Uterus (tissue), 3 donors: ENCODE measurements at regions not wholly inside any gene's neighbourhood (a gene's known extent, or its start where the extent isn't known, plus 50 kb on each side); places are given as distances from the start of the nearest gene placed in this dataset.

Source experiments
- DNase-seq, 2 donors: peaks; one replicate each; pipeline ENCODE4 v3.0.0-alpha.2; 2019 to 2020
- H3K27ac ChIP-seq, 2 donors: fragments of 200-600 bp; sonication (generic); 1 replicate in 1 of 2; 2 replicates in 1 of 2; pipeline ENCODE4 v1.5.1; 2016 to 2018
- H3K27me3 ChIP-seq, 2 donors: fragments of 200-600 bp; sonication (generic); one replicate each; pipeline ENCODE4 v1.5.1; 2018 to 2019; ENCODE audit warnings: control low read depth in 1 of 2
- H3K36me3 ChIP-seq, 2 donors: fragments of 200-600 bp; sonication (generic); one replicate each; pipeline ENCODE4 v1.5.1; 2019; ENCODE audit warnings: control low read depth in 1 of 2
- H3K4me1 ChIP-seq, 2 donors: fragments of 200-600 bp; sonication (generic); one replicate each; pipeline ENCODE4 v1.5.1; 2018 to 2019; ENCODE audit warnings: control low read depth in 1 of 2
- H3K4me3 ChIP-seq, 2 donors: fragments of 200-600 bp; sonication (generic); 1 replicate in 1 of 2; 2 replicates in 1 of 2; pipeline ENCODE4 v1.5.1; 2018 to 2019; ENCODE audit warnings: mild to moderate bottlenecking in 1 of 2
- H3K9me3 ChIP-seq, 2 donors: fragments of 200-600 bp; sonication (generic); one replicate each; pipeline ENCODE4 v1.5.1; 2019; ENCODE audit warnings: control low read depth in 1 of 2
- CTCF ChIP-seq, 4 experiments: fragments of 200-600 bp in 2 of 4; fragments of 450-650 bp in 2 of 4; sonication (generic) in 2 of 4; IDR thresholded peaks; one replicate each; pipeline ENCODE4 v1.5.1; 2016 to 2019; ENCODE audit warnings: antibody characterized with exemption in 4 of 4, mild to moderate bottlenecking in 2 of 4, moderate library complexity in 1 of 4
- POLR2A ChIP-seq, 2 donors: fragments of 450-650 bp; IDR thresholded peaks; one replicate each; pipeline ENCODE4 v1.6.1; 2016; ENCODE audit warnings: antibody characterized with exemption in 2 of 2, mild to moderate bottlenecking in 1 of 2, moderate library complexity in 1 of 2
- intact Hi-C: fragments of 100-400 bp; cut with DNase I; formaldehyde crosslinking; loops from one replicate; pipeline ENCODE4 v1.15.1; 2023; ENCODE audit warnings: low total_unique reads
- donor health status: DM: yes; HTN: yes; CAD: no.

DNA sequence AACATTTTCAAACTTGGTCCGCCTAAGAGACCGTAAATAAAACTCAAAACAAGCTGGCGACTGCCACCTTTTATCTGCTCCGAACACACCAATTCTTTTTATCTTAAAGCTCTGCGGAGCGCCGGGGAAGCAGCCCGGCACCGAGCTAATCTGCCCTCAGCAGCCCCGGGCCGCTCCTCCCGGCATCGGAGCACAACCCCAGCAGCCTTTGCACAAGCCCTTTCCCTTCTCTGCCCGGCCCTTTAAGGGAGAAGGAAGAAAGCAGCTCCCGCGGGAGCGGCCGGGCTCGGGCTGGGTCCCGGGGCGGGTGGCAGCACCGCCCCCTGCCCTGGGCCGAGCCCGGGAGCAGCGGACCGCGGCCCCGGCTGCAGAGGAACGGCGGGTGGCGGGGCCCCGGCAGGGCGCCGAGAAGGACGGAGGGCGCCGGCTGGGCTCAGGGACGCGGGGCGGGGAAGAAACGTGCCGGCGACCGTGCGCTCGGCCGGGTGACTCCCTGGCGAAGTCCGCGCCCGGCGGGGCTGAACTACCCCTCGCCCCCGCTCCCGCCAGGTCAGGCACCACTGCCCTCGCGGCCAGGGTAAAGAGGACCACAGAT is 133.6 kb upstream of the C11orf58 start:
- intact Hi-C loops, result no loop called here
- TF ChIP-seq POLR2A (IDR thresholded peaks at IDR 0.05) (no peak), CTCF (IDR thresholded peaks at IDR 0.05) (no peak)
- Histone ChIP-seq H3K4me3 (peak overlapping the region; percentile 31 to 54), H3K9me3 (no peaks in the 10 kb centered on the region), H3K27ac (peak overlapping the region; percentile 65 to 67), H3K4me1 (peaks cover 0 to 9% of the 10 kb centered on the region in 2 donors), H3K36me3 (no peaks in the 10 kb centered on the region), H3K27me3 (peaks cover 9 to 30% of the 10 kb centered on the region in 2 donors)
- DNase-seq, result no peak

DNA sequence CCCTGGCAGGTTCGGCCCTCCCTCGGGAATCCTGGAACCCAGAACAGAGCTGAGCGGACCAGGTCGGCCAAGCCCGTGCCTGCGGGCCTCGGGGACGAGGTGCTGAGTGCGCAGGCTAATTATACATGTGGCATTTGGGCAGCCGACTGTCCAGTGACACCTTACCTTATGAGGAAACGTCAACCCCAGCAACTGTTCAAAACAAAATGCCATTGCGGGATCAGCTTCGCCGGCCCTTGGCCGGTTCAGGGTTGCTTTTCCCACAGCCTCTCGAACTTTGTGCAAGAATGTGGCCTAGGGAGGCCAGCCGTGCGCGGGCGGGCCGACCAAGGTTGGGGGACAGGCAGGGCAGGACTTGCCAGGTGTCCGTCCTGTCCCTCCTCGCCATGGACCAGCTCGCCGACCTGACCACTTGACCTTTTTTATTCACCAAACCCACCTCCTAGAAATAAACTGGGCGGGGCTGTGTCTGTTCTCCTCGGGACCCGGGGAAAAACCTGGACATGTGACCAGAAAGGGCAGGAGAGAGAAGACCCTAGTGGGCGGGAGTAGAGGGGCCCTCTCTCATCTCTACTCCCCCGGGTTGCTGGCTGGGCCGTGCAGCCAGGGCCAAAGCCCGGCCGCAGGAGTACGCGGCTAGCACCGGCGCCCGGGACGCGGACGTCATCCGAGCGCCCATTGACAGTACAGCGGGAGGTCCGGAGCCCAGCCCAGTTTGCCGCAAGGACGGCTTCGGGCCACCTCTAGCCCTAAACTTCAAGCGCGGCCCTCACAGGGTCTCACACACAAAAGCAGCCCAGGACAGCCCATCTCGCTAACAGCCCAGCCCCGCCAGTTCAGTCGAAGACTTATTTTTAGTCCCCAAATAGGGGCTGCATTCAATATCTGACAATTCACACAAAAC is 134.3 kb upstream of the C11orf58 start:
- no peaks in the 10 kb centered on the region for H3K36me3 ChIP-seq

DNA sequence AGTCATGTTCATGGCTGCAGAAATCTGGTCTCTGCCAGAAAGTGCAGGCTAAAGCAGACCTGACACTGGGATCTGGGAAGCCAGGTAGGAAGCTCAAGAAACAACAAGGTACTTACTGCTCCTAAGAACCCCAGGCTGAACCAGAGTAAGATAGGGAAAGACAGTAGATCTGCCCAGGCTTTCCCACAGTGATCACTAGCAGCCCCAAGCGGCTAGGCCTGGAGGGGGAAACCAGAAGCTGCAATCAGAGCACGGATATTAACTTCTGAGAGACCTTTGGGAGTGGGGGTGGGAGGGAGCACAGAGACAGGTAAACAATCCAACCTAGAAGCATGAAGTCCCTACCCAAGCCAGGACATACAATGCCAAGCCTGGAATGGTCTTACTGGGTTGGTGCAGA is 135.2 kb upstream of the C11orf58 start:
- Histone ChIP-seq H3K4me3 (no peak overlapping the region), H3K27me3 (peaks cover 9 to 18% of the 10 kb centered on the region in 2 donors), H3K9me3 (no peaks in the 10 kb centered on the region), H3K36me3 (no peaks in the 10 kb centered on the region), H3K27ac (no peak overlapping the region), H3K4me1 (peaks cover 0 to 9% of the 10 kb centered on the region in 2 donors)
- no peak for DNase-seq
- TF ChIP-seq POLR2A (IDR thresholded peaks at IDR 0.05) (no peak), CTCF (IDR thresholded peaks at IDR 0.05) (no peak)
- intact Hi-C loops, result no loop called here

More for the DNA sequence above, 134.3 kb upstream of the C11orf58 start:
- TF ChIP-seq CTCF (IDR thresholded peaks at IDR 0.05) (no peak), POLR2A (IDR thresholded peaks at IDR 0.05) (no peak)
- H3K4me3 ChIP-seq, result peak overlapping the region; percentile 31 to 54
- DNase-seq, result peak in 1 of 2 donors; percentile 32
- H3K27me3 ChIP-seq, result peaks cover 9 to 26% of the 10 kb centered on the region in 2 donors
- peak overlapping the region; percentile 65 to 67 for H3K27ac ChIP-seq
- no peaks in the 10 kb centered on the region for H3K9me3 ChIP-seq
- intact Hi-C loops, result no loop called here
- H3K4me1 ChIP-seq, result peaks cover 0 to 9% of the 10 kb centered on the region in 2 donors

GRCh38 chr11:16598906-16599305 is 139.5 kb upstream of the C11orf58 start:
- no peak overlapping the region for H3K27ac ChIP-seq
- H3K4me1 ChIP-seq, result no peaks in the 10 kb centered on the region
- H3K27me3 ChIP-seq, result peaks cover 0 to 9% of the 10 kb centered on the region in 2 donors
- no peak for DNase-seq
- TF ChIP-seq CTCF (IDR thresholded peaks at IDR 0.05) (no peak), POLR2A (IDR thresholded peaks at IDR 0.05) (no peak)
- intact Hi-C loops, result no loop called here
- H3K9me3 ChIP-seq, result no peaks in the 10 kb centered on the region
- H3K36me3 ChIP-seq, result no peaks in the 10 kb centered on the region
- no peak overlapping the region for H3K4me3 ChIP-seq

DNA sequence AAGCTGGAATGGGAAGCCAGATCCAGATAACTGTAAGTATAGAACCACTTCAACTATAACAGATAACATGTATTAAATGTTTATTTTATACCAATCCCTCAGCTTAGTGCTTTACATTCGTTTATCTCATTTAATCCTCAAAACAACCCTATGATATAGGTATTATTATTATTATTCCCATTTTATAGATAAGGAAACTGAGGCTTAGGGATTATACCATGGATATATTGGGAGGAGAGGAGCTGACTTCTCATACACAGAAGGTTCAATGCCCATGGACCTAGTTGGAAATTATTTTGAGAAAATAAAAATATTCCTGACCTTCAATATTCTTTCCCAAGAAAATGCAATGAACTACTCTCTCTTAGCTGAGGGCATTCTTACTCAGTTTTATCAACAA is 140.4 kb upstream of the C11orf58 start:
- TF ChIP-seq POLR2A (IDR thresholded peaks at IDR 0.05) (no peak), CTCF (IDR thresholded peaks at IDR 0.05) (no peak)
- Histone ChIP-seq H3K27me3 (peaks cover 0 to 9% of the 10 kb centered on the region in 2 donors), H3K4me3 (no peak overlapping the region), H3K27ac (no peak overlapping the region), H3K9me3 (no peaks in the 10 kb centered on the region), H3K36me3 (no peaks in the 10 kb centered on the region), H3K4me1 (no peaks in the 10 kb centered on the region)
- intact Hi-C loops, result no loop called here
- no peak for DNase-seq
